Activated naive CD4-positive, alpha-beta T cell treated with Interleukin-2 at 50 U/mL for 16 hours (primary cell): ENCODE measurements at regions not wholly inside any gene's neighbourhood (a gene's known extent, or its start where the extent isn't known, plus 50 kb on each side); places are given as distances from the start of the nearest gene placed in this dataset.
"Not testable (repeated sequence)": the region's sequence is repeated elsewhere in the genome, so short reads cannot be mapped to it uniquely, and the experiment has no call there.

Source experiments
- DNase-seq: peaks from one replicate; pipeline ENCODE4 v3.0.0-alpha.2; 2020

GRCh38 chr12:114616081-114616480 lies 67.9 kb downstream of the TBX3 start:
- DNase-seq, result no peak

DNA sequence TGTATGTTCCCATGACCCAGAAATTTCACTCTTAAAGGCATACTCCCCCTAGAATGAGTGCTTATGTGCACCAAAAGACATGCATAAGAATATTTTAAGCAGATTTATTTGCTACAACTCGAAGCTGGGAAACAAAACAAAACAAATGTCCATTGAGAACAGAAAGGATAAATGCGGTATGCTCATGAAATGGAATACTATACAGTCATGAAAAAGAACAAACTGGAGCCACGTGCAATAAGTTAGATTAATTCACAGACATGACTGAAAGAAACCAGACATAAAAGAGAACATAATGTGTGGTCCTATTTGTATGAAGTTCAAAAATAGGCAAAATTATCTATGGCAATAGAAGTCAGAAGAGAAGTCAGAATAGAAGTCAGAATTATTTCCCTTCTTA lies 69.9 kb downstream of the TBX3 start:
- DNase-seq, result no peak

- DNase-seq, result no peak
Observed at GRCh38 chr12:114612062-114612461, 71.9 kb downstream of the TBX3 start.

DNA sequence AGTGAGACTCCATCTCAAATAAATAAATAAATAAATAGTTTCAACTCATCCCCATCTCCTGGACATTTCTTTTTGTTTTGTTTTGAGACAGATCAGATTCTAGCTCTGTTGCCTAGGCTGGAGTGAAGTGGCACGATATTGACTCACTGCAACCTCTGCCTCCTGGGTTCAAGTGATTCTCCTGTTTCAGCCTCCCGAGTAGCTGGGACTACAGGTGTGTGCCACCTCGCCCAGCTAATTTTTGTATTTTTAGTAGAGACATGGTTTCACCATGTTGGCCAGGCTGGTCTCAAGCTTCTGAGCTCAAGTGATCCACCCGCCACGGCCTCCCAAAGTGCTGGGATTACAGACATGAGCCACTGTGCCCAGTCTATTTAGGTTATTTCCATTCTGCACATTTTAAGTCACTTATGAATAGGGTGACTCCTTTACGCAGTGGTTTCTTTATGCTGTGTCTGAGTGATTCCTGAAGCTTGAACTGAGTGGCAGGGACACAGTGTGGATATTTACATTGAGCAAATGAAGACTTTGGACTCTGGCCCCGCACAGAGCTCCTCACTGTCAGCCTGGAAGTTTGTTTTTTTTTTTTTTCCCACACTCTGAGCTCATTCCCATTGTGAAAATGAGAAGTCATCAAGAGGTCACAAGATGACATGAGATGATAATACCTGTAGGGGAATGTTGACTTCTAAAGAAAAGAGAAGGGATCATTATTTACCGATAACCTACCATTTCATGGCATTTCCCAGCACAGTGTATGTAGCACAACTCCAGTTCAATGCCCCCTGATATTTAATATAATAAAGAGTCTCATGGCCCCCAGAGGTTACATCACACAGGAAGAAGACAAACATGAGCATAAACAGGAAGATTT lies 72.6 kb downstream of the TBX3 start:
- DNase-seq, result no peak

DNA sequence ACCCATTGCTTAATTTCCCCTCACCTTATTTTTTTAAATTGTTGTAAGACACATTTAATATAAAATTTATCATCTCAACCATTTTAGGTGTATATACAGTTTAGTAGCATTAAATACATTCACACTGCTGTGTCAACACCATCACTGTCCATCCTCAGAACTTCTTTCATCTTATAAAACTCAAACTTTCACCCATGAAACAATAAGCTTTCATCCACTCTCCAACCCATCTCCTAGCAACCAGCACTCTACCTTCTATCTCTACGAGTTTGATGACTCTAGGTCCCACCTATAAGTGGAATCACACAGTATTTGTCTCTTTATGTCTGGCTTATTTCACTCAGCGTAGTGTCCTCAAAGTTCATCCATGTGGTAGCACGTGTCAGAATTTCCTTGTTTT lies 75.5 kb downstream of the TBX3 start:
- no peak for DNase-seq

GRCh38 chr12:114605918-114606317 lies 78.1 kb downstream of the TBX3 start:
- no peak for DNase-seq

DNA sequence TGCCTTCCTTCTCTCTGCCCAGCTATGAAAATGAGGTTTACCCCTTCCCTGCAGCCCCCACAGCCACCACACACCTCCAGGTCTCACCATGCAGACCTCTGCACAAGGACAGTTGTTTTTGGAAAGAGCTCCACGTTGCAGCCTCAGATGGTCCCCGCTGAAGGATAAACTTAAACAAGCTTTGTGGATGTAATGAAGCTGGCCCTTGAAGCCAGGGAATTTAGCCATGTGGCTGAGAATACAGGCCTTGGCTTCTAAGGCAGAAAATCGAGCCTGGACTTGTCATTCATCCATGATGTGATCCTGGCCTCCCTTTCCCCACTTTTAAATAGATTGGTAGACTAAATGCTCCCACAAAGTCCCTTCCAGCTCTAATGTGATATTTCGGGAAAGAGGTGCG lies 79.4 kb downstream of the TBX3 start:
- DNase-seq, result no peak

GRCh38 chr12:114600584-114600983 lies 83.4 kb downstream of the TBX3 start:
- DNase-seq, result not testable (repeated sequence)

DNA sequence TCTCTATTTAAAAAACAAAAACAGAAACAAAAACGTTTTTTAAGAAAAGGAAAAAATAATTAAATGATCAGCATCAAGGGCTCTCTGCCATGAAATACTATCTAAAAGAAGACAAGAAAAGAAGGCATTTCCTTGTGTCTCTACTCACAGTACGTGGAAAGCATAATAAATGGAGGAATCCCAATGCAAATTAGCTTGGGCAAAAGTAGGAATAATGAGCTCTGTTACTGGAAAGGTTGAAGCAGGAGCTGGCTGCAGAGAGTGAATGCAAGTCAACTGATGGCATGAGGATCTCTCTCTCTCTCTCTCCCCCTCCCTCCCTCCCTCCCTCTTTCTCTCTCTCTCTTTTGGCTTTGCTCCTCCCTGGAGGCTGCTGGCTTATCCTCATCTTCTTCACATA lies 85.9 kb downstream of the TBX3 start:
- DNase-seq, result no peak

GRCh38 chr12:114592946-114593345 lies 91.0 kb downstream of the TBX3 start:
- no peak for DNase-seq

- DNase-seq, result no peak
Observed at GRCh38 chr12:114588061-114588460, 95.9 kb downstream of the TBX3 start.

DNA sequence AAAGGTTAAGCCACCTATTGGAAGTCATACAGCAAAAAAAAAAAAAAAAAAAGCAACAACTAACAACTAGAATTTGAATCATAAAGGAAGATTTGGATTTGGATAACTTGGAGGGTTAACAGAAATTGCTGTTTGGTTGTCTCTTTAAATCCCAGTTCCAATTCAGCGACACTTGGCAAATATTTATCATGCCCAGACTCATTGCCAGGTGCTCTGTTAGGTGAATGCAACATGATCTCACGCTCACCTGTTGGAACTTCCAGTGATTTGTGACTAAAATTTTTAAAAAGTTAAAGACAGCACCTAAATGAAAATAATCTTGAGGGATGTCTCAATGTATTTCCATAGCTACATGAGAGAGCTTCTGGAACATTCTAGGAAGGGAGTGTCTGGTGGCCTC lies 103.7 kb downstream of the TBX3 start:
- no peak for DNase-seq

DNA sequence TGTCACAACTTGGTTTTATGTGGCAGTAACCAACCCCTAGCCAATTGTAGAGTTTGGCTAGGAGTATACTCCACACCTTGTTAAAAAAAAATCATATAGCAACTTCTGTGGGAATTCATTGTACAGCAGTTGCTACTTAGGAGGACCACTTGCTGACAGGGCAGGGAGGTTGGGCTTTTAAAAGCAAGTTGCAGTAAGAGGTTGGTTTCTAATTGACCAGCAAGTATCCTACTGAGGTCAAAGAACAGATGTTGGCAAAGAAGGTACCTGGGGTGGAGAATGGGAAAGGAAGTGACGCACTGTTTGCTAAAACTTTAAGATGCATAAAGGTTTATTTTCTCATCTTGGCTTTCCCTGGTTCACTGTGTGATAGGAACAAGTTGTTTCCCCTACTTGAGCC lies 104.6 kb downstream of the TBX3 start:
- no peak for DNase-seq

DNA sequence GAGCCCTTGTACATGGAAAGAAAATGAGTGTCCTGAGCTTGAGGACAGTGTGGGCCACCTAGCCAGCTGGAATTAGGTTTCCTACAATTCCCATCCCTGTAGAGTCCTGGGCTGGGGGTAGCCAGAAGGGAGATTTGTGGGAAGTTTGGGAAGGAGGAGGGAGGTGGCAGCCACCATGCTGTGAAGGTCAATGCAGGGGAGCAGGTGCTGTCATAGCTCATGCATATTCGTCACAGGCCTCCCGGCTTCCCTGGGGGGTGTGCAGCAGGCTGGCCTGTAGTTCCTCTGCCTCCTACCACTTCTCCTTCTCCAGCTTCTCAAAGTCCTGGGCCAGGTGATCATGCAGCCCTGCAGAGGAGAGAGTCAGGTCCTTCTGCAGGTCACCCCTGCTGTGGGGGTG lies 121.3 kb downstream of the TBX3 start:
- DNase-seq, result no peak

GRCh38 chr12:114555451-114555850 lies 128.5 kb downstream of the TBX3 start:
- no peak for DNase-seq

GRCh38 chr12:114547636-114548035 lies 136.3 kb downstream of the TBX3 start:
- DNase-seq, result no peak

- DNase-seq, result no peak
Observed at GRCh38 chr12:114530417-114530816, 124.5 kb upstream of the TBX5 start.

GRCh38 chr12:114529966-114530365 lies 124.0 kb upstream of the TBX5 start:
- no peak for DNase-seq

GRCh38 chr12:114528766-114529165 lies 122.8 kb upstream of the TBX5 start:
- DNase-seq, result no peak

DNA sequence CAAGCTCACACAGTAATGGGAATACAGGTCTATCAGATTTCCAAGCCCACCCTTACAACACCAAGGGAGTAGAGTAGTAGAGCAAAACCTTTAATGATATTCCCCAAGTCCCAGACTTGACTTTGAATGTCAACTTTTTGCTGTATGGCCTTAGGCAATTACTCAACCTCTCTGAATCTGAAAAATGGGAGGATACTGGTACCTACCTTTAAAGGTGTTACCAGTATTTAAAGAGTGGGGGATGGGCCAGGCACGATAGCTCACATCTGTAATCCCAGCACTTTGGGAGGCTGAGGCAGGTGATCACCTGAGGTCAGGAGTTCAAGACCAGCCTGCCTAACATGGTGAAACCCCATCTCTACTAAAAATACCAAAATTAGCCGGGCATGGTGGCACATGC lies 115.2 kb upstream of the TBX5 start:
- not testable (repeated sequence) for DNase-seq

DNA sequence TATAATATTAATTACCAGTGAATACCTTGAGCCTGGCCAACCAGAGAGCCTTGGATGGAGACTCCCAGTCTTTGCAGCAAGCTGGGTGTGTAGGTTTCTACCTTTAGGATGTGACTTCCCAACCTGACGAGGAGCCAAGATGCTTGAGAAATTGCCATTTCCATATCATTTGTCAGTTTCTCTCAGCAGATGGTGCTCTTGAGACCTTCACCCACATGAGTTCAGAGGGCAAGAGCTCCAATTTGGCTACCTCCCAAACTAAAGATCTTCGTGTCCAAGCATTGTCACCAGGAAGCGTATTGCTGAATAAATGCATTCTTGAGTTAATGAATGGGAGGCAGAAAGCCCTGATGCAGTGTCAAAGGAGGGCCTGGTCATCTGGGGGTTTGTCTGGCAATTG lies 106.4 kb upstream of the TBX5 start:
- no peak for DNase-seq

GRCh38 chr12:114508529-114509129 lies 102.7 kb upstream of the TBX5 start:
- peak; percentile 57 for DNase-seq

DNA sequence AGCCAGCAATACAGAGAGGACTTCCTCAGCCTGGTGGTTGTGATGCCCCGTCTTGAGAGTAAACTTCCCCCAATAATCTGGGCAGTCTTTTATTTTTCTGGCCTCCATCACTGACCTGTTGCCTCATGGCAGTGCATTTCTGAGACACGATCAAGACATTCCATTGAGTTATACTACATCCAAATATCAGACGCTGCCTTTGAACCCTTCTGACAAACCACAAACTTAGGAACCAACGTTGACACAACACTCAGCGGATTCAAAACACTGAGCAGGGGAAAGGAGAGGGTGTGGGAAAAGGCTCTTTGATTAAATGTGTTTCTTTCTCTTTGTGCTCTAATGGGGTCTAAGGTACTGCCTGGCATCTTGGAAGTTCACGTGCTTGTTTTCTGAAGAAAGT lies 100.7 kb upstream of the TBX5 start:
- DNase-seq, result no peak

DNA sequence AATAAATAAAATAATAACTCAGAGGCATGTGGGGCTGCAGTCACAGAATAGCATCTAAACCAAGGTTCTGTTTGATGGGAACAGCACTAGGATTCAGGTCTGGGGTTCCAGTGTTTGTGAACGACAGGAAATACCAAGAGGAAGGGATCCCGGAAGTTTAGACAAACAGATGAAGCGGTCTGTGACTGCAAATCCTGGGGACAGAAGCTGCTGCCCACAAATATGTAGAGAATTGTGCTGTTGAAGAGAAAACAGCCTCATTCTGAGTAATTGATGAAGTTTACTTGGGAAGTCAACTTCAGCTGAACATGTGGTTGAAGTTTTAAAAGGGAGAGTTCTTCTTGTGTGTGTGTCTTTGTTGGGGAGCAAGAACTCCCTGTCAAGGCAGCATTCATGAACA lies 98.4 kb upstream of the TBX5 start:
- no peak for DNase-seq

DNA sequence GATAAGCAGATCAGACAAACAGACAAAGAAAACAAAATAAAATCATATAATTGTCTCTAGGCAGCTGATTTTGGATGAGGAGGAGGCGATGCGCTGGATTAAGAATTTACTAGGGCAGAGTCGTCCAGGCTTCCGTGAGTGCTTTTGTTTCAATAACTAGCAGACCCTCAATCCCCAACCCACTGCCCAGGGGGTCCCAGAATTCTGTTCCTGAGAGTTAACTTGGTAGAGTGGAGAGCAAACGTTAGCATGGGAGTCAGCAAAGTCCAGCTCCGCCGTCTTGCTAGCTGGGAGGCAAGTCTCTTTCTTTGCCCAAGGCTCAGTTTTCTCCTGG lies 95.5 kb upstream of the TBX5 start:
- no peak for DNase-seq
